IMR-90 (cell line): ENCODE measurements at regions not wholly inside any gene's neighbourhood (a gene's known extent, or its start where the extent isn't known, plus 50 kb on each side); places are given as distances from the start of the nearest gene placed in this dataset.

Experiments
- BHLHE40 ChIP-seq: fragments of 150-350 bp; IDR thresholded peaks from 2 replicates; pipeline ENCODE4 v1.6.1; 2016; ENCODE audit warnings: mild to moderate bottlenecking, low read depth, low read length
- CEBPB ChIP-seq: IDR thresholded peaks from 2 replicates; pipeline ENCODE4 v1.6.1; 2012; ENCODE audit warnings: low read depth, low read length, improper control_type of control experiment
- CTCF ChIP-seq: conservative IDR thresholded peaks from 2 replicates; pipeline ENCODE4 v1.5.1; 2012; ENCODE audit warnings: mild to moderate bottlenecking, low read depth, low read length, improper control_type of control experiment
- FOS ChIP-seq: fragments of 150-350 bp; IDR thresholded peaks from 2 replicates; pipeline ENCODE4 v1.6.1; 2016; ENCODE audit warnings: low read depth, low read length
- MAFK ChIP-seq: IDR thresholded peaks from 2 replicates; pipeline ENCODE4 v1.6.1; 2012; ENCODE audit warnings: low read depth, low read length, improper control_type of control experiment
- MXI1 ChIP-seq: IDR thresholded peaks from 2 replicates; pipeline ENCODE4 v1.6.1; 2012; ENCODE audit warnings: low read depth, mild to moderate bottlenecking, low read length, moderate library complexity, borderline replicate concordance
- POLR2A ChIP-seq: IDR thresholded peaks from 2 replicates; pipeline ENCODE4 v1.6.1; 2012; ENCODE audit warnings: mild to moderate bottlenecking, low read depth, low read length
- RAD21 ChIP-seq: IDR thresholded peaks from 2 replicates; pipeline ENCODE4 v1.6.1; 2012; ENCODE audit warnings: low read length, improper control_type of control experiment
- RCOR1 ChIP-seq: IDR thresholded peaks from 2 replicates; pipeline ENCODE4 v1.6.1; 2012; ENCODE audit warnings: mild to moderate bottlenecking, low read length, improper control_type of control experiment; ENCODE audit not compliant: insufficient replicate concordance
- SMC3 ChIP-seq: fragments of 150-350 bp; IDR thresholded peaks from 2 replicates; pipeline ENCODE4 v1.6.1; 2016; ENCODE audit warnings: low read depth, mild to moderate bottlenecking, antibody characterized with exemption, low read length, moderate library complexity
- USF2 ChIP-seq: fragments of 150-350 bp; IDR thresholded peaks from 2 replicates; pipeline ENCODE4 v1.6.1; 2017; ENCODE audit warnings: mild to moderate bottlenecking, antibody characterized with exemption, low read length, low read depth

- TF ChIP-seq CTCF = no peak
- TF ChIP-seq POLR2A = no peak
- no peak for TF ChIP-seq USF2
- TF ChIP-seq FOS = no peak
- no peak for TF ChIP-seq SMC3
- no peak for TF ChIP-seq RAD21
- no peak for TF ChIP-seq RCOR1
- no peak for TF ChIP-seq CEBPB
- no peak for TF ChIP-seq BHLHE40
- no peak for TF ChIP-seq MAFK
- TF ChIP-seq MXI1 = no peak
Measured at GRCh38 chr4:152235718-152236117, 300.2 kb downstream of the FBXW7 start.
